ENCODE measurements at regions not wholly inside any gene's neighbourhood (a gene's known extent, or its start where the extent isn't known, plus 50 kb on each side); places are given as distances from the start of the nearest gene placed in this dataset.

DNA sequence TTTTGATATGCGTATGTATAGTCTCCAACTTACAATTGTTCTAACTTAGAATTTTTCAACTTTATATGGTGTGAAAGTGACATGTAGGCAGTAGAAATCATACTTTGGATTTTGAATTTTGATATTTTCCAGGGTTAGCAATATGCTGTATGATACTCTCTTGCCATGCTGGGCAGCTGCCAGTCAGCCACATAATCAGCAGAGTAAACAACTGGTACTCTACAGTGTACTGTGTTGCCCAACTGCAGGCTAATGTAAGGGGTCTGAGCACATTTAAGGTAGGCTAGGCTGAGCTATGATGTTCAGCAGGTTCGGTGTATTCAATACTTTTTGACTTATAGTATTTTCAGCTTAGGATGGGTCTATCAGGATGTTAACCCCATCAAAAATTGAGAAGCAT lies 52.0 kb upstream of the RYK start:
- peak; percentile 18 for DNase-seq

DNA sequence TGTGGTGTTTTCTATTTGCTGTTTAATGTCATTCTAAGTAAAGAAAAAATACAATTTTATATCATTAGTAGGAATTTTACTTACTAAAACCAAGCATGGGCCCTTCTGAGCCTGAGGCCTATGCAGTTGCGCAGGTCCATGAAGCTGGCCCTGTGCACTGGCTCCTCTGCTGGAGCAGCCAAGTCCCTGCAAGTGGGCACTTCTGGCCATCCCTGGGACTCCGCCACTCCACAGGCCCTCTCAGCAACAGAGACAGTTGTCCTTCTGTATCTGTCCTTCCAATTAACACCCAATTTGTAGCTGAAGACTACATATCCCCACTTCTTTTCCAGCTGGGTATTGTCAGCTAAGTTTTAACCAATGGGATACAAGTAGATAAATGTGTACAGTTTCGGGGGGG lies 49.9 kb upstream of the RYK start:
- DNase-seq = no peak
